ENCODE measurements at regions not wholly inside any gene's neighbourhood (a gene's known extent, or its start where the extent isn't known, plus 50 kb on each side); places are given as distances from the start of the nearest gene placed in this dataset.

DNA sequence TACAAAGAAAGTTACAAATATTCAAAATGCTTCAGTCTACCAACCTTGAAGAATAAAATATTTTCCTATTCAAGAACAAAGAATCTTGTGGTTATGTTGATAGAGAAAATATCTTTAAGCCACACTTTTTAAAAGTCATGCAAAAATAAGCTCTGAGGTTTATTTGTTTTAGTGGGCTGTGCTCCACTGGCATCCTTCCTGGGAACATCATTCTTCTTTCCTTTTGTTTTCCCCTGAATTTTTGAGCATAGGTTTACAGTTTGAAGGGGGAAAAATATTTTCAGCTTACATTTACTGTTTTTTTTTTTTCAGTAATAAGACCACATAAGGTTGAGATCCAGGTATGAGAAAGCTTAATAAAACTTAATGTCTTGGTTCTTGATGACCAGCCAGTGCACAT is 72.0 kb upstream of the BACH2 start:
- CTCF ChIA-PET, result interaction anchor here (0.6 to 1.1 kb wide), 3 partner anchors 25 to 428 kb away, joined by 3 to 9 read pairs (median 3); no protein-coding TSS in a partner anchor
- Histone ChIP-seq H3K27me3 (ENCODE audit: control insufficient read depth, insufficient read depth, low read length) (no peaks in the 10 kb centered on the region), H3K27ac (ENCODE audit: low read depth, low read length) (peak overlapping the region; percentile 91), H3K9me3 (ENCODE audit: control insufficient read depth, insufficient read depth, low read length) (peaks cover 5% of the 10 kb centered on the region; the same call in 1 of the 2 replicates), H3K4me3 (ENCODE audit: low read depth, low read length) (no peak overlapping the region)
- no peak for TF ChIP-seq CTCF (IDR thresholded peaks at IDR 0.05; ENCODE audit: low read depth, low read length)
- peak; percentile 41 for DNase-seq (ENCODE audit: low read depth, low spot score)
- POLR2A ChIA-PET, result interaction anchor here (0.6 to 0.7 kb wide), 6 partner anchors 33 to 403 kb away, joined by 3 to 7 read pairs (median 4); no protein-coding TSS in a partner anchor

GRCh38 chr6:90368001-90368400 is 71.4 kb upstream of the BACH2 start:
- peak overlapping the region; percentile 13 for H3K27ac ChIP-seq (ENCODE audit: low read depth, low read length)

DNA sequence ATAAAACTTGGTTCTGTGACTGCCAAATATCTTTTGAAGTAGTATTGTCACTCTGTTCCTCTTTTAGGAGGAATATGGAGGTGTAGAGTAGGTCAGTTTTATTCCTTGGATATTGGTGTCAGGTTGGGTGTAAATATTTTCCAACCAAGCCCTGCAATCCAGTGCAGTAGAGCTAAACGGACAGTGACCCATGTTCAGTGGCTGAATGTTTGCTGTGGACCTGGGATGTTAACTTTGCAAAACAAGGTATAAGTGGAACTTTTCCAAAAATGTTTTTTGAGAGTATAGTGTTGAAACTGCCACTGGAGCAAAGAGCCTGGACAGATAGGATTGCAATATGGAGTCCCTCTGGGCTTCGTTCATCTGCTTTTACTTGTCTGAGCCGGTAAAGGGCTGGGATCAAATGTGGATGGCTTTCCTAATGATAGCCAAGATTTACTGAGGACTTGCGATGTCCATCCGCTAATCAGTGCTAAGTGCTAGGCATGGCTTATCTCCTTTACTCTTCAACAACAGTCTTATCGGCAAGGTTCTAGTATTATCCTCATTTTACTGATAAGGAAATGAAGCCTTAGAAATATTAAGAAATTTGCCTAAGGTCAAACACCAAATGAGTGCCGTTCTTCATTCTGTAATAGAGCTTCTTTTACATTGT is 69.0 kb upstream of the BACH2 start:
- ChIA-PET CTCF (no interaction called here), POLR2A (no interaction called here)
- TF ChIP-seq CTCF (IDR thresholded peaks at IDR 0.05; ENCODE audit: low read depth, low read length), result no peak
- Histone ChIP-seq H3K4me3 (ENCODE audit: low read depth, low read length) (no peak overlapping the region), H3K9me3 (ENCODE audit: control insufficient read depth, insufficient read depth, low read length) (peaks cover 5% of the 10 kb centered on the region; the same call in 1 of the 2 replicates), H3K27ac (ENCODE audit: low read depth, low read length) (no peak overlapping the region), H3K27me3 (ENCODE audit: control insufficient read depth, insufficient read depth, low read length) (no peaks in the 10 kb centered on the region)
- no peak for DNase-seq (ENCODE audit: low read depth, low spot score)

More at GRCh38 chr6:90368001-90368400, 71.4 kb upstream of the BACH2 start:
- H3K4me3 ChIP-seq (ENCODE audit: low read depth, low read length), result no peak overlapping the region
- ChIA-PET CTCF (interaction anchor here (0.6 to 1.1 kb wide), 3 partner anchors 25 to 428 kb away, joined by 3 to 9 read pairs (median 3); no protein-coding TSS in a partner anchor), POLR2A (interaction anchor here (0.6 to 0.7 kb wide), 4 partner anchors 34 to 382 kb away, joined by 3 to 7 read pairs (median 4); no protein-coding TSS in a partner anchor)
- no peak for TF ChIP-seq CTCF (IDR thresholded peaks at IDR 0.05; ENCODE audit: low read depth, low read length)
- H3K27me3 ChIP-seq (ENCODE audit: control insufficient read depth, insufficient read depth, low read length), result no peaks in the 10 kb centered on the region
- DNase-seq (ENCODE audit: low read depth, low spot score), result no peak
- peaks cover 5% of the 10 kb centered on the region; the same call in 1 of the 2 replicates for H3K9me3 ChIP-seq (ENCODE audit: control insufficient read depth, insufficient read depth, low read length)

GRCh38 chr6:90365002-90365401 is 68.4 kb upstream of the BACH2 start:
- no peak overlapping the region for H3K27ac ChIP-seq (ENCODE audit: low read depth, low read length)
- no peak for DNase-seq (ENCODE audit: low read depth, low spot score)
- no peak overlapping the region for H3K4me3 ChIP-seq (ENCODE audit: low read depth, low read length)
- ChIA-PET POLR2A (no interaction called here), CTCF (no interaction called here)
- H3K27me3 ChIP-seq (ENCODE audit: control insufficient read depth, insufficient read depth, low read length), result no peaks in the 10 kb centered on the region
- no peak for TF ChIP-seq CTCF (IDR thresholded peaks at IDR 0.05; ENCODE audit: low read depth, low read length)
- H3K9me3 ChIP-seq (ENCODE audit: control insufficient read depth, insufficient read depth, low read length), result peaks cover 5% of the 10 kb centered on the region; the same call in 1 of the 2 replicates

GRCh38 chr6:90364286-90364685 is 67.6 kb upstream of the BACH2 start:
- Histone ChIP-seq H3K4me3 (ENCODE audit: low read depth, low read length) (no peak overlapping the region), H3K27me3 (ENCODE audit: control insufficient read depth, insufficient read depth, low read length) (no peaks in the 10 kb centered on the region), H3K27ac (ENCODE audit: low read depth, low read length) (no peak overlapping the region), H3K9me3 (ENCODE audit: control insufficient read depth, insufficient read depth, low read length) (no peaks in the 10 kb centered on the region)
- no peak for DNase-seq (ENCODE audit: low read depth, low spot score)
- POLR2A ChIA-PET, result no interaction called here
- CTCF ChIA-PET, result no interaction called here
- TF ChIP-seq CTCF (IDR thresholded peaks at IDR 0.05; ENCODE audit: low read depth, low read length), result no peak
